ENCODE measurements at regions not wholly inside any gene's neighbourhood (a gene's known extent, or its start where the extent isn't known, plus 50 kb on each side); places are given as distances from the start of the nearest gene placed in this dataset.

- no peak for TF ChIP-seq ZFX (IDR thresholded peaks at IDR 0.05; ENCODE audit: borderline replicate concordance)
- no peak for TF ChIP-seq CTCF (IDR thresholded peaks at IDR 0.05)
- H3K27ac ChIP-seq: no peak overlapping the region
These were observed 1125.6 kb downstream of the BCL11B start for GRCh38 chr14:98146416-98146815.

- no peak overlapping the region for H3K27ac ChIP-seq
These were observed 1117.7 kb downstream of the BCL11B start for GRCh38 chr14:98154254-98154653.

GRCh38 chr14:98156411-98156810 is 1115.6 kb downstream of the BCL11B start:
- no peak overlapping the region for H3K27ac ChIP-seq
- TF ChIP-seq ZFX (IDR thresholded peaks at IDR 0.05; ENCODE audit: borderline replicate concordance) (no peak), CTCF (IDR thresholded peaks at IDR 0.05) (no peak)

More at GRCh38 chr14:98154254-98154653, 1117.7 kb downstream of the BCL11B start:
- TF ChIP-seq ZFX (IDR thresholded peaks at IDR 0.05; ENCODE audit: borderline replicate concordance): no peak
- TF ChIP-seq CTCF (IDR thresholded peaks at IDR 0.05): no peak

- TF ChIP-seq ZFX (IDR thresholded peaks at IDR 0.05; ENCODE audit: borderline replicate concordance): no peak
- no peak for TF ChIP-seq CTCF (IDR thresholded peaks at IDR 0.05)
- H3K27ac ChIP-seq: no peak overlapping the region
These were observed 1111.1 kb downstream of the BCL11B start for GRCh38 chr14:98160901-98161300.

GRCh38 chr14:98161356-98161755 is 1110.6 kb downstream of the BCL11B start:
- no peak overlapping the region for H3K27ac ChIP-seq
- TF ChIP-seq ZFX (IDR thresholded peaks at IDR 0.05; ENCODE audit: borderline replicate concordance) (no peak), CTCF (IDR thresholded peaks at IDR 0.05) (no peak)

GRCh38 chr14:98162856-98163805 is 1108.9 kb downstream of the BCL11B start:
- no peak overlapping the region for H3K27ac ChIP-seq
- TF ChIP-seq CTCF (IDR thresholded peaks at IDR 0.05) (no peak), ZFX (IDR thresholded peaks at IDR 0.05; ENCODE audit: borderline replicate concordance) (no peak)

GRCh38 chr14:98163873-98164272 is 1108.1 kb downstream of the BCL11B start:
- TF ChIP-seq ZFX (IDR thresholded peaks at IDR 0.05; ENCODE audit: borderline replicate concordance) (no peak), CTCF (IDR thresholded peaks at IDR 0.05) (no peak)
- no peak overlapping the region for H3K27ac ChIP-seq
